GM19395 (cell line): ENCODE measurements at regions not wholly inside any gene's neighbourhood (a gene's known extent, or its start where the extent isn't known, plus 50 kb on each side); places are given as distances from the start of the nearest gene placed in this dataset.

ENCODE experiments used
- ATAC-seq: cut with Tn5 transposase; IDR thresholded peaks from one replicate; pipeline ENCODE4 v1.9.1; 2021; ENCODE audit warnings: mild to moderate bottlenecking, moderate library complexity; ENCODE audit not compliant: unreplicated experiment

DNA sequence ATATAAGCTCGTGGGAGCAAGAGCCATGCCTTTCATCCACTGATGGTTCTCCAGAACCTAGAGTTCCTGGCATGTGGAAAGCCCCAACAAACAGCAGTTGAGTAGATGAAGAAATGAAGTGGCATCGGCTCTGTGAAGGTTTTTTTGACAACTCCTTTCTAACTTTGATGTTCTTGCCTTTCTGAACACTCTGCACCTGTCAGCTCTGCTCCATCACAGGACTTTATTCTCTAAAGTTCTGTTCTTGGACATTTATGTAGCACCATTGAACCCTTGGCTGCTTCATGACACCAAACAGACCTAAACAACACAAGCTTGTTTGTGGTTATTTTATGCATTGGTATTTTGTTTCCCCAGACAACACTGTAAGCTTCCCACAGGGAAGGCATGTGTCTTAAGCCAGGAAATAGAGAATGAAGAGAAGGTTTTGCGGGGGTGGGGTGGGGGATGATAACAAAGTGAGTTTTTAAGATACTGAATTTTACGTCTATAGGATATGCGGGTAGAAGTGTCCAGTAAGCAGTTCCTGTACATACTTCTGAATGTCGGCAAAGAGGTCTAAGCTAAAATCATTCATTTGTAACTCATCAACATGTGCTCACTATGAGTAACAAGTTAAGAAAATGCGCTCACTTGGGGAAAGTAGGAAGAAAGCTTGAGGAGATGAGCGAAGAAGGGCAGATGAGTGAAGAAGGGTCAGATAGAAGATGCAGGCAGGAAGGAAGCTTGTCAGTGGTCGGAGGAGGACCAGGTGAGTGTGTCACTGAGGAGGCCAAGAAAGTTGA lies 146.0 kb upstream of the PLEKHG7 start:
- peak; percentile 20 for ATAC-seq

DNA sequence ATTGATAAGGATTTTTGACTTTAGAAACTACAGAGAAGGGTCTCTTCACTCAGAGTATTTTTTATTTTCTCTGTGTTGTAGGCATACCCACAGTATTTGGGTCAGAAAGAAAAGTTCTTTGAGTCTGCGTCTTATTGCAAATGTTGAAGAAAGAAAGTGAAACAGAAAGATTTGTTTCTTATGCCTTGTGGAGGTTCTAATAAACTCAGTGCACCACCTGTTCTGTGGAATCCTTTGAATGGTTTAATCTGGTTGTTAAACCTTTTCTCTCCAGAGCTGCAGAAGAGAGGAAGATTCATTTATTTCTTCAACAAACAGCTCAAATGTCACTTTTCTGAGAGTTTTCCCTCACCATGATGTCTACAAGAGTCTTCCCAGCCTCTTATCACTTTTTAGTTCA lies 146.6 kb upstream of the PLEKHG7 start:
- peak; percentile 37 for ATAC-seq

DNA sequence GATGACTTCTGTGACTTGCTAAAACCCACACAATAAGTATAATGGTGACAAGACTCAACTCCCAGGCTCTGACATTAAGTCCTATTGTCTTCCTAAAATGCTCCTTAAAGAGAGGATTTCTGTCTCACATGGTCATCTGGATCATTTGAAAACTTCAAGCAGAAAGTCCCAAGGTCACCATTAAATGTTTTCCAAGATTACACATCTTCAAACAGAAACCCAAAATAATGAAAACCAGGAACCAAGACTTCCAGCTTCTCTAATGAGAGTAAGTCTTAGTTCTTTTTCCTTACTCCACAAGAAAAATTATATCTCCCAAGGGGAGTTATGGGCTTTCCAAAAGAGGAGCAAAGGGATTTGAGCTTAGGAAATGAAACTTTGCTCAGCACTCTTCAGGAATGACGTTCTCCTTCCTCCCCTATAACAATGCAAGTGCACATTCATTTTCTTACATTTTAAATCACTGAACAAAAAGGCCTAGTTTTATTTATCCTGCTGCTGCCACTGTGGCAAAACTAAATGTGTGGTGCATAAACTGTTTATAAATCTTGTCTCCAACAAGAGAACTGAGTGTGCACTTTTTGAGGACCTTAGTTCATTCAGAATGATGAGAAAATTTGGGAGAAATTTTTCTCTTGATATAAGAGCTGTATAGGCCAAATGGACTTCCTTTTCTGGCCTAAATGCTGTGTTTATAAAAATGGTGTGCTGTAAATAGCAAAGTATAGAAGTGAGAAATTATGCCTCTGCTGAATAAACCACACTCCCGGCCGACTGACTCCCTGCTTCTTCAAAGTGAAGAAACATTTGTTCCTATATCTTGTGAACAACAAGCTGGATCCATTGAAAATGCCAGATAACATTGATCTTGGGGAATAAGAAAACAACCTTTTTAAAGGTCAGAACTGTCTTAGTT lies 148.4 kb upstream of the PLEKHG7 start:
- ATAC-seq = no peak

DNA sequence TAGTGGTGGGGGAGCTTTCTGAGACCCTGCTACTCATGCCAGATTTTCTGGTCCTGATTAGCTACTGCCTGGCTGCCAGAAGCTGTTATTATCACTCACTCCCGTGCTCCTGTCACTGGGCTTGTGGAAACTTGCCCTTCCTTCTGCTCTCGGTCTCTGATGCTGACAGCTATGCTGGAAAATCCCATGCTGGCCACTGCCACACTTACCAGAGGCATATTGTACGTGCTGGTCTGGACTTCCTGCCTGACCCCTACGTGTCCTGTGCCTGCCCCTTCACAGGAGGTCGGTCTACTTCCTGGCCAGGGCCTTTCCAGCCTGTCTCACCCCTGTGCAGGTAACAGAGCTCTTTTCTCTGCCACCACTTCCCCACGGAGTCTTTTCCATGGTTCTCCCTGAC lies 149.4 kb upstream of the PLEKHG7 start:
- ATAC-seq = no peak

DNA sequence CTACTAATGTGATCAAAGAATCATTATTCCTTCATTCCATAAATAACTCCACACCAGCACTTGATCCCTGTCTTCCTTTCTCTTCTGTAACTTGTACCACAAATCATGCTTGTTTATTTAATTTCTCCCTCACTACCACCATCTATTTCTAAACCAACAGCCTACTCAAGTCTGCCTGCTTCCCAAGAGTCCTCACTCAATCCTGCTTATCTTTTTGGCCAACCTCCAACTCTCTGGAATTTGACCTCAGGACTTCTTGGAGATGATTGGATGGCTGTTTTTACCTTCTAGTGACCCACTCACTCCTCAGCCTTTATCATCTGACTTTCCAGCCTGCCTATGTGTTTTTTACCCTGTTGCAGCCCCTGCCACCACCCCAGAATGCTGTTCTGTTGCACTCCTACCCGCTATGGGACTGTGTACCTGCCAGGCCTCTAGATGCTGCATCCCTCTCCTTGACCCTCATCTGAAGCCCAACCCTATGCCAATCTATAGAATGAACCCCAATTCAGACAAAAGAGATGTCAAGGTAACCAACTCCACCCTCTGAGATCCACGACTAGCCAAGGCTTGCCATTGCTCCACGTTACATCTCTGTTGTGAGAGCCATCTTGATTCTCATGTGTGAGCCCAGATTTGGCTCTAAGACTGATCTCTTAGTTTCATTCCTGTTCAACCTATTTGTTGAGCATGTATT lies 150.2 kb upstream of the PLEKHG7 start:
- no peak for ATAC-seq

DNA sequence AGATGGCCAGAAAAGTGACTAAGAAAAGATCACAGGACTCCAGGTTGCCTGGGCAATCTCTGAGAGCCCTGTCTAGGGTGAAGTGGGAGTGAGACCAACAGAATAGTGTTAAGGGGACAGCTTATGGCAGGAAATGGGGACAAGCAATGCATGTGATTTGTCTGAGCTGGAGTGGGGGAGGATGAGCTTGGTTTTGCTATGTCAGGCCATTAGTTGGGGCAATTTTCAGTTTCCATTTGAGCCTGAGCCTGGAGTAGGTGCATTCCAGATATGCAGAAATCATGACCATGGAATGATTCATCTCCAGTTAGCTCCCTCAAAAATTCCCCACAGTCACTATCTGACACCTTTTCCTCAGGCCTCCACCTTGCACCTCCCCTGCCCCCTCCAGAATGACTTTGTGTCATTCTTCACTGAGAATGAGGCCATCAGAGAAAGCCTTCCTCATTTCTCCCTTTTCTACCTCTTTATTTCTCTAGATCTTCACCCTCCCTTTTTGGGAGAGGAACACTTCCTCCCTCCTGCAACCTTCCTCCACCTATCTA lies 150.9 kb upstream of the PLEKHG7 start:
- ATAC-seq = peak; percentile 69

DNA sequence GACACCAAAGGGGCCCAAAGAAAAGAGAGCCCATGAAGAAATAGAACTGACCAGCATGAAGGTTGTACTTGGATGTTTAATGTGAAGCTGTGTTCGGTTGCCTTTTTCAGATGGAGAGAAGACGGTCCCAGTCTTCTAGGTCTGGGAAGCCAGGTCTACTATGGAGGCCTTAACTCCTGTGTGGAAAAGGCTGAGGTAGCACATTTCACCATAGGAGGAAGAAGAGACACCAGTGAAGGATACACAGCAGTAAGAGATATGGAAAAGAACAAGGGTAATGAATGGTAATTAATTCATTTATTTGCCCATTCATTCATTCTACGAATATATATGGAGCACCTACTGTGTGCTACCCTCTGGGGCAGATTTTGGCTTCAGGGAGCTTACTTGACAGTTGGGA lies 151.6 kb upstream of the PLEKHG7 start:
- ATAC-seq = no peak

DNA sequence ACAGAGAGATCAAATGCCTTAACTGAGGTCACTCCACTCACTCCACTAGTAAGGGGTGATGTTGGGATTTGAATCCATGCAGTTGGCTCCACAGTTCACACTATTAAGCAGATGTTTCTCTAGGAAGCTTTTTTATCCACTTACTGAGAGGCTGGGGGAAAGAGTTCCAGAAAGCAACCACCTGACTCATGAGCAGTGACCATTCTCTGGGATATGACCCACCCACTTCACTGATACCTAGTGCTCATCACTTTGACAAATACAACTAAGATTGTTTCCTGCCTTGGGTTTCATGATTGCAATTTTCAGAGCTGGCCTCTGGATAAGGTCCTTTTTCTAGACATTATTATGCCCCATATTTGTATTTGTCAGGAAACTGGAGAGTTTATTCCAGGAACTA lies 152.1 kb upstream of the PLEKHG7 start:
- ATAC-seq = no peak

DNA sequence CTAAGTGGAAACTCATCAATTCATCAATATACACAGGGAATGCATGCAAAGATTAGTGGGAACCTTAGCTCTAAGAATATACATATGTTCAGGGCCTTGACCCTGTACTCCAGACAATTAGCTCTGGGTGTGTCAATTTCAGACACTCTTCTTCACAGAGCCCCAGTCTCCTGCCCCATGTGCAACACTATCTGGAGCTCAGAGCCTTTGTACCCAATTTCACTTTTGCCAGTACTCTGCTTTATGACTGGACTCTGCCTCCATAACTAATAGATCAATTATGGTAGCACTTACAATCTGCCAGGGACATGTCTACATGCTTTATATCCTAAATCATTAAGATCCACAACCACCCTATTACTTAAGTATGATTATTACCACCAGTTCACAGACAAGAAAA lies 152.5 kb upstream of the PLEKHG7 start:
- no peak for ATAC-seq

DNA sequence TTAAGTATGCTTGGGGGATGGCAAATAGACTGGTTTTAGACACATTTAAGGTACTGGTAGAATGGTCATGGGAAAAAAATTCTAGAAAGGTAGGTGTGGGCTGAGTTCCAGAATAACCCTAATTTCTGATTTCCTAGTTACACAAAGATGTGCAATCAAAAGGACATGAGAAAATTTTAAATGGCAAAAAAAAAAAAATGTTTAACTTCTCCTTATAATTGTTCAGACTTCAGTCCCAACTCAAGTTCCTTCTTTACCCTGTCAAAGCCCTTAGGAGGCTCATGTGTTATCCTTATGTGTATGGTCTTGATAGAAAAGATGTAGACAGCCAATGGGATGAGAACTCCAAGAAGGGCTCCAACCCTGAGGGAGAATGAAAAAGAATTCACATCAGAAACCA lies 153.3 kb upstream of the PLEKHG7 start:
- ATAC-seq = no peak

DNA sequence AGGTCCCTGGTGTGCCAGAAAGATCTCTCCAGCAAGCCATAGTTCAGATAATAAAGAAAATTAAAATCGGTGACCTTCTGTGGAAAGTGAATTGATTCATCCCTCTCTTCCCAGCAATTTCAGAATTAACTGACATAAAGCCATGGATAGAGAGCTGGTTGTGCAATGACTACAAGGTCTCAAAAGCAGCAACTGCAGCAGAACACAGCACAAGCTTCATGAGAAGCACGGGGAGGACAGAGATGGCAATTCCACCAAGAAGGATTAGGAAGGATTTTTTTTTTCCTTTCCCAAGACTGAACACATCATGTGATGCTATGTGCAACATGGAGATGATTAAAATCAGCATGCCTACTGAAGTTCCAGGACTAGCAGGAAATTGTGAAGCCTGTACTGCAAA lies 154.9 kb upstream of the PLEKHG7 start:
- ATAC-seq = no peak

DNA sequence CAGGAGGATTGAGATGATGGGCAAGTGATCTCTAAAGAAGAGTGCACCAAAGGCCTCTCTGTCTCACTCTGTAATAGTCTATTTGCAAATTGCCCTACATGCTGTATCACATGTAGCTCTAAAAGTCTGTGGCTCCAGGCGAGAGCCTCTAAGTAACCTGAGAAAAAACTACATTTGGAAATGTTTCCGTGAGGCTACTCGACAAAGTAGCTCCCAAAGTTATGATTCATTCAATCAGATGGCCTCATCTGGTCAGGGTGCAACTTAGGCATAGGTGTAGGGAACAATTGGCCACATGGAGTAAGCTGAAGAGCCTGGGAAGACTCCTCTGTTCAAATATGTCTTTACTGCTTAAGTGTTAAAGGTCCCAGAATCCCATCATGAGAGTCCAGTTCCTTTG lies 155.4 kb upstream of the PLEKHG7 start:
- peak; percentile 6 for ATAC-seq

DNA sequence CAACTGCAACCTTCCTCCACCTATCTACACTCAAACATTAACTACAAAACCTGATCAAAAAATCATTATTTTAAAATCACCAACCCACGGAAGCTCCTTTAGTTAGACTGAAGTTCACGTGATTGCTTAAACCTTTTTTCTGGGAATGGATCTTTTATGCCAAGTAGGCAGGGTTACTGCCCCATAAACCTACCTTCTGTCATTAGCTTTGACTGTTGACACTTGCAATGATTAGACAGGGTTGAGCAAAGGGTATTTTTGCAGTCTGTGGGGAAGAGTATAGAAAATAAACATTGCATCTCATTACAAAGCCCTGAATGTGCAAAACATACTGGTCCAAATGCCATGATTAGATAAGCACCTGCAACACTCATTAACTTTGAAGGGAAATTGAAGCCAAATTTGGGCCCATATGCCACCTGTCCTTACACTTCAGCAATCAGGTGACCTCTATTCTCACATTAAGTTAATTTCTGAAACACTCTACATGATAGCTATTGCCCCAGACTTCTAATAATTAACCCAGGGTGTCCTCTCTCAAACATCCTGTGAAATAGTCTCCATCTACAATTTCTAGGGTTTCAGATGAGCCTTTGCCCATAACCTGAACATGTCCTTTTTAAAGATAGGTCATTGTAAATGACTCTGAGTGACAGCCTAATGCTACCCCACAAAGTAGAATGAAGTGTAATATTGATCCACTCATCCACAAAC lies 156.0 kb upstream of the PLEKHG7 start:
- ATAC-seq = peak; percentile 78

DNA sequence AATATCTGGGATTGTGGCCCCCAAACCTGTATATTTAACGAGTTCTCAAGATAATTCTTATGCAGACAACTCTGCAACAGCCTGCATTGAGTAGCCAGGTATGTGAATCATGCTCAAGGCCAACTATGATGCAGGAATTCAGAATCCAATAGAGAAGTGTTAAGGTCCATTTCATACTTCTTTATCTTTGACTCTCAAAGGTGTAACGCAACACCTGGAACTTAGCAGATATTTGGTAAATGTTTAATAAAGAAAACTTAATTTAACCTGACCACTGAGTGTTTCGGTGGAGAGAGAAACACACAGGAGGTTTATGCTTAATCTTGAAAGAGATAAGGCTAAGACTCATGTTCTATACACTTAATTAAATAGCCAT lies 156.5 kb upstream of the PLEKHG7 start:
- ATAC-seq = peak; percentile 31

DNA sequence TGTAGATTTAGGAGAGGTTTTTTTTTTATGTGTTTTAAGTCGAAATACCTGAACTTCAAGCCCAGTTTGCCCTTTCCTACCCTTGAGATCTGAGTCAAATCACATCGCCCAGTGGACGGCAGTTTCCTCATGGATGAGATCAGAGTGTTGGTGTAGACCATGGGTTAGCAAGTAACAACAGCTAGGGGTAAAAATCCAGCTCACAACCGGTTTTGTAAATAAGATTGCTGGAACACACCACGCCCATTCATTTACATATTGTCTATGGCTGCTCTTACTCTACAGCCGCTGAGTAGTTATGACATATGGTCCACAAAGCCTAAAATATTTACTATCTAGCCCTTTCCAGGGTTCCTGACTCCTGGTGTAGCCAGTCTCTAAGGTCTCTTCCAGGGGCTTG lies 158.5 kb upstream of the PLEKHG7 start:
- ATAC-seq = no peak

DNA sequence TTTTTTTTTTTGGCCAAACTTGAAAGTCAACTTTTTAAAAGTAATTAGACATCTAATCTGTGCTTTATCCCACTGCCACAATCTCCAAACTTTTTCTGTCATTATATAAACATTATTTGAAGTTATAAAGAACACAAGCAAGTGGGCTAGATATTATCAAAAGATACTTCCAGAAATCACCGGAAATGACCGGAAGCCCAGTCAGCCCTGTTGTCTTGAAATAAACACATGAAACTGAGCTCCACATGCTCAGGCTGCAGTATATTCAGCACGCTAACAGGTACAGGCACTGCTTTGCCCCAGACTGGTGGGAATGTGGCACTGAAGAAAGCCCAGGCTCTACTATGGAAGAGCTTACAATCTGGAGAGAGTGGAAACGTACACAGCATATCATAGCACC lies 158.9 kb upstream of the PLEKHG7 start:
- no peak for ATAC-seq

DNA sequence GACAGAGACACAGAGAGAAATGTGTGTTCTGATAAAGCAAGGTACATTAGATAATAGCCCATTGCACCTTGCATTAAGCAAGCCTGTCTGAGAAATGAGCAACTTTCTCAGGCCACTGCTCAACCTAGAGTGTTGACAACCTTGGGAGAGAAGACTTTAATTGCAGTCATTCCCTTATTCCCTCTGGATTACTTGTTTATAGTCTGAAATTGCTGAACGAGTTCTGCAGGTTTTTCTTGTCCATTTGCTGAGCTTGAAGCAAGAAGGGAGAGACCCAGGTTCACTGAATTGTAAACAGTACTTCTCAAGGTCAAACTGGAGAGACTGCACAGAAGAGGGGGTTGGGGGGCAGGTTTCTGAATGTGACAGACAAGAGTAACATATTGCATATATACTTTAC lies 159.4 kb upstream of the PLEKHG7 start:
- no peak for ATAC-seq

DNA sequence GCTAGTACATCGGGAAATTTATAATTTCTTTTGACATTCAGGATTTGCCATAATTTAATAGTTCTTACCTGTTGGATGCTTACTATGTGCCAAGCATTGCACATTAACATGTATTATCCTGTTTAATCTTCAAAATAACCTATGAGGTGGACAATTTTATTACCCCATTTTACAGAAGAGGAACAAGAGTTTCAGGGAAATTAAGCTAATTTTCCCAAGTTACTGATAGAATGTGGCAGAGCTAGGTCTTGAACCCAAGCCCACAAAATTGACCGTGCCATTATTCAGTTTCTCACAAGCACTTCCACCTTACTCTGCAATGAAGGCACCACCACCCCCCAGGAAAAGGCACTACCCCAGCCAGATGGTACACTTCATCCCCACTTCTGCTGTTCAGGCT lies 161.1 kb upstream of the PLEKHG7 start:
- ATAC-seq = no peak

DNA sequence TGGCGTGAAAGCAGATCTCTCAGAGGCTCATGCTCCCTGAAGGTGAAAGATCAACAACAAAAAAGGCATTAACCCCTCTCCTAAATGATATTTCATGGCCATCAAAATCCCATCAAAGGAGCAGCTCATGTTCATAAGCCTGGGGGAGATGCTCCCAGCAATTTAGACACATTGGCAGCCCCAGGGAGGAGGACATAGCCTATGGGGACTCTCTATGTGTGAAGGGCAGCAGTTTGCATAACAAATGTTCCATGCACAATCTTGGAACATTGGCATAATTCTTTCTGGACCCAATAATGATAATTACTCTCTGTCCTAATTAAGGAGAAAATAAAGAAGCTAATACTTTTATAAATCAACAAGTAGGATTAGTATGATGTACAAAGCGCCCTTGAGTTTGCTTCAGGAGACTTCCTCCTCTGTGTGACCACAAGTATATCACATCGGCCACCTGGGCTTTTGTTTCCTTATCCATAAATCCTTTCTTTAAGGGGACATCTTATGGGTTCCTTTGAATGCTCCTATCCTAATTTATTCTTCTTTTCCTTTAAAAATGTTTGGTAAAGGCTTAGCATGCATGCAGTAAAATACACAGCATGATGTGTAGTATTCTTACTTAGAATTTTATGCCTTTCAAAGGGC lies 161.9 kb upstream of the PLEKHG7 start:
- ATAC-seq = no peak
